IMR-90 (cell line): ENCODE measurements at regions not wholly inside any gene's neighbourhood (a gene's known extent, or its start where the extent isn't known, plus 50 kb on each side); places are given as distances from the start of the nearest gene placed in this dataset.

Source experiments
- ATAC-seq: fragments of 200-7000 bp; cut with Tn5 transposase; 2 replicates; pipeline ENCODE4 v1.9.1; 2020; ENCODE audit warnings: low read depth, mild to moderate bottlenecking, moderate library complexity
- BruUV-seq: library from RNA; stranded (reverse); fragments of 400-500 nt; replicated peaks from 2 replicates; lab custom pipeline; 2021; lab: Mats Ljungman, UMichigan
- CTCF ChIA-PET: fragments of 300-600 bp; formaldehyde crosslinking; extraction: SDS; loops from one replicate; lab custom pipeline; 2021; ENCODE audit warnings: antibody characterized with exemption; lab: Yijun Ruan, JAX
- POLR2A ChIA-PET: fragments of 300-600 bp; sonication (Branson Sonifier 250); formaldehyde crosslinking; loops from one replicate; lab custom pipeline; 2022; ENCODE audit warnings: antibody characterized with exemption; ENCODE audit not compliant: unreplicated experiment; lab: Charles Lee
- DNase-seq: peaks from one replicate; pipeline ENCODE4 v3.0.0; 2013
- H2AFZ ChIP-seq: replicated peaks from 2 replicates; pipeline ENCODE3; 2013; ENCODE audit warnings: low read length, mild to moderate bottlenecking; ENCODE audit not compliant: poor library complexity
- H2AK5ac ChIP-seq: 2 replicates; pipeline ENCODE4 v1.6.1; 2013; ENCODE audit warnings: low read depth, low read length, inconsistent platforms
- H2AK9ac ChIP-seq: replicated peaks from 2 replicates; pipeline ENCODE3; 2013; ENCODE audit warnings: mild to moderate bottlenecking, low read depth, low read length, moderate library complexity; ENCODE audit not compliant: poor library complexity
- H2BK120ac ChIP-seq: 2 replicates; pipeline ENCODE4 v1.6.1; 2013; ENCODE audit warnings: low read depth, low read length, inconsistent platforms
- H2BK15ac ChIP-seq: 3 replicates; pipeline ENCODE4 v1.6.1; 2013; ENCODE audit warnings: low read depth, low read length, inconsistent platforms
- H2BK20ac ChIP-seq: 2 replicates; pipeline ENCODE4 v1.6.1; 2013; ENCODE audit warnings: low read depth, mild to moderate bottlenecking, inconsistent platforms, low read length, moderate library complexity
- H2BK5ac ChIP-seq: 2 replicates; pipeline ENCODE4 v1.6.1; 2013; ENCODE audit warnings: mild to moderate bottlenecking, low read depth, low read length, inconsistent platforms; ENCODE audit not compliant: poor library complexity, severe bottlenecking
- H3K14ac ChIP-seq: replicated peaks from 2 replicates; pipeline ENCODE4 v1.6.1; 2013; ENCODE audit warnings: low read depth, low read length, inconsistent platforms
- H3K18ac ChIP-seq: 2 replicates; pipeline ENCODE4 v1.6.1; 2013; ENCODE audit warnings: low read depth, low read length, control low read depth
- H3K23ac ChIP-seq: 2 replicates; pipeline ENCODE4 v1.6.1; 2013; ENCODE audit warnings: low read depth, low read length, inconsistent platforms
- H3K27ac ChIP-seq: 2 replicates; pipeline ENCODE4 v1.5.1; 2013; ENCODE audit warnings: mild to moderate bottlenecking, control low read depth, low read length; ENCODE audit not compliant: insufficient read depth
- H3K27me3 ChIP-seq: 2 replicates; pipeline ENCODE4 v1.6.1; 2013; ENCODE audit warnings: low read length; ENCODE audit not compliant: control insufficient read depth, insufficient read depth
- H3K36me3 ChIP-seq: 2 replicates; pipeline ENCODE4 v1.6.1; 2013; ENCODE audit warnings: low read length, mixed read lengths; ENCODE audit not compliant: control insufficient read depth, insufficient read depth
- H3K4ac ChIP-seq: 2 replicates; pipeline ENCODE4 v1.6.1; 2013; ENCODE audit warnings: low read depth, low read length, inconsistent platforms
- H3K4me1 ChIP-seq: 2 replicates; pipeline ENCODE4 v1.6.1; 2013; ENCODE audit warnings: low read length, mixed read lengths; ENCODE audit not compliant: control insufficient read depth, insufficient read depth
- H3K4me2 ChIP-seq: 2 replicates; pipeline ENCODE4 v1.6.1; 2013; ENCODE audit warnings: low read depth, mild to moderate bottlenecking, control low read depth, low read length, moderate library complexity
- H3K4me3 ChIP-seq: 2 replicates; pipeline ENCODE4 v1.5.1; 2013; ENCODE audit warnings: low read depth, mild to moderate bottlenecking, control low read depth, low read length, moderate library complexity; ENCODE audit not compliant: insufficient read depth
- H3K56ac ChIP-seq: 2 replicates; pipeline ENCODE4 v1.6.1; 2013; ENCODE audit warnings: low read length, inconsistent platforms; ENCODE audit not compliant: insufficient read depth; ENCODE audit errors: extremely low read depth
- H3K79me1 ChIP-seq, 2 experiments: 2 replicates each; pipeline ENCODE4 v1.6.1; 2013; ENCODE audit warnings: low read length in 2 of 2, inconsistent platforms in 1 of 2, low read depth in 1 of 2
- H3K9ac ChIP-seq: 2 replicates; pipeline ENCODE4 v1.6.1; 2013; ENCODE audit warnings: low read depth, low read length, control low read depth
- H3K9me1 ChIP-seq: 2 replicates; pipeline ENCODE4 v1.6.1; 2013; ENCODE audit warnings: low read length, inconsistent platforms; ENCODE audit not compliant: insufficient read depth
- H3K9me3 ChIP-seq: 2 replicates; pipeline ENCODE4 v1.6.1; 2013; ENCODE audit warnings: low read length; ENCODE audit not compliant: control insufficient read depth, insufficient read depth
- H4K20me1 ChIP-seq: 2 replicates; pipeline ENCODE4 v1.6.1; 2013; ENCODE audit warnings: low read length, inconsistent platforms; ENCODE audit not compliant: insufficient read depth
- H4K5ac ChIP-seq: 2 replicates; pipeline ENCODE4 v1.6.1; 2013; ENCODE audit warnings: mild to moderate bottlenecking, low read depth, low read length, control low read depth
- H4K8ac ChIP-seq, 2 experiments: 2 replicates each; pipeline ENCODE4 v1.6.1; 2013; ENCODE audit warnings: low read depth in 2 of 2, low read length in 2 of 2, control low read depth in 1 of 2, inconsistent platforms in 1 of 2
- H4K91ac ChIP-seq: 2 replicates; pipeline ENCODE4 v1.6.1; 2013; ENCODE audit warnings: low read depth, low read length, inconsistent platforms; ENCODE audit not compliant: insufficient read depth
- BHLHE40 ChIP-seq: fragments of 150-350 bp; IDR thresholded peaks from 2 replicates; pipeline ENCODE4 v1.6.1; 2016; ENCODE audit warnings: mild to moderate bottlenecking, low read depth, low read length
- CEBPB ChIP-seq: IDR thresholded peaks from 2 replicates; pipeline ENCODE4 v1.6.1; 2012; ENCODE audit warnings: low read depth, low read length, improper control_type of control experiment
- CHD1 ChIP-seq: IDR thresholded peaks from 2 replicates; pipeline ENCODE4 v1.6.1; 2012; ENCODE audit warnings: low read depth, low read length, improper control_type of control experiment
- CTCF ChIP-seq: conservative IDR thresholded peaks from 2 replicates; pipeline ENCODE4 v1.5.1; 2012; ENCODE audit warnings: mild to moderate bottlenecking, low read depth, low read length, improper control_type of control experiment
- ELK1 ChIP-seq: fragments of 150-350 bp; IDR thresholded peaks from 2 replicates; pipeline ENCODE4 v1.6.1; 2016; ENCODE audit warnings: low read depth, mild to moderate bottlenecking, low read length, moderate library complexity, borderline replicate concordance
- FOS ChIP-seq: fragments of 150-350 bp; IDR thresholded peaks from 2 replicates; pipeline ENCODE4 v1.6.1; 2016; ENCODE audit warnings: low read depth, low read length
- MAFK ChIP-seq: IDR thresholded peaks from 2 replicates; pipeline ENCODE4 v1.6.1; 2012; ENCODE audit warnings: low read depth, low read length, improper control_type of control experiment
- MAZ ChIP-seq: IDR thresholded peaks from 2 replicates; pipeline ENCODE4 v1.6.1; 2012; ENCODE audit warnings: low read depth, mild to moderate bottlenecking, low read length, improper control_type of control experiment, moderate library complexity, borderline replicate concordance
- NFE2L2 ChIP-seq: fragments of 150-350 bp; IDR thresholded peaks from 2 replicates; pipeline ENCODE4 v1.6.1; 2016; ENCODE audit warnings: low read depth, mild to moderate bottlenecking, low read length
- RFX5 ChIP-seq: IDR thresholded peaks from 2 replicates; pipeline ENCODE4 v1.8.0; 2012; ENCODE audit warnings: low read depth, mild to moderate bottlenecking, low read length, moderate library complexity
- SMC3 ChIP-seq: fragments of 150-350 bp; IDR thresholded peaks from 2 replicates; pipeline ENCODE4 v1.6.1; 2016; ENCODE audit warnings: low read depth, mild to moderate bottlenecking, antibody characterized with exemption, low read length, moderate library complexity
- USF2 ChIP-seq: fragments of 150-350 bp; IDR thresholded peaks from 2 replicates; pipeline ENCODE4 v1.6.1; 2017; ENCODE audit warnings: mild to moderate bottlenecking, antibody characterized with exemption, low read length, low read depth
- WGBS, 2 experiments: methylation state at CpG; one replicate each; pipeline versions ENCODE4 v1.1.5 to v1.1.7; 2013; ENCODE audit warnings: missing lambda C conversion rate in 2 of 2; ENCODE audit not compliant: insufficient read length in 1 of 2; ENCODE audit errors: extremely low coverage in 2 of 2; 5-methylcytosine and 5-hydroxymethylcytosine counted together
- dilution Hi-C: fragments of 300-500 bp; cut with HindIII; formaldehyde crosslinking; loops from one replicate; pipeline ENCODE4 v1.14.3; 2018; ENCODE audit warnings: low sequenced_read_pairs; ENCODE audit not compliant: unreplicated experiment
- in situ Hi-C: fragments of 300-500 bp; cut with MboI; formaldehyde crosslinking; loops from 3 replicates; pipeline ENCODE4 v1.14.3; 2019; ENCODE audit warnings: low sequenced_read_pairs, inconsistent platforms, mixed read lengths
- intact Hi-C: fragments of 100-400 bp; cut with micrococcal nuclease; formaldehyde crosslinking; loops from 2 replicates; pipeline ENCODE4 v1.10.0; 2022

GRCh38 chr18:37935086-37935485 lies 369.5 kb upstream of the CELF4 start:
- intact Hi-C loops: no loop called here
- no peaks in the 10 kb centered on the region for H3K27me3 ChIP-seq
- H3K4me1 ChIP-seq: no peaks in the 10 kb centered on the region
- H4K91ac ChIP-seq: no peak overlapping the region
- H3K4me2 ChIP-seq: no peak overlapping the region
- no peak for DNase-seq
- 57% methylated on average over 1 of the region's 2 CpGs; no CpG with 5 or more reads in 1 of the 2 experiments for WGBS, 2 experiments
- in situ Hi-C loops: no loop called here
- no peak overlapping the region for H3K56ac ChIP-seq
- no peak overlapping the region for H3K9ac ChIP-seq
- H3K23ac ChIP-seq: no peak overlapping the region
- CTCF ChIA-PET: no interaction called here
- no peak overlapping the region for H3K4ac ChIP-seq
- POLR2A ChIA-PET: no interaction called here
- no peak overlapping the region for H2BK15ac ChIP-seq
- H2AK9ac ChIP-seq: no peak overlapping the region
- no peaks in the 10 kb centered on the region for H3K79me1 ChIP-seq
- H4K8ac ChIP-seq: no peak overlapping the region
- no TSS peak for BruUV-seq
- H3K9me3 ChIP-seq: peaks cover 4% of the 10 kb centered on the region; the same call in 1 of the 2 replicates
- no peak overlapping the region for H2AK5ac ChIP-seq
- TF ChIP-seq NFE2L2 (no peak), CHD1 (no peak), ELK1 (no peak), CTCF (no peak), MAFK (no peak), BHLHE40 (no peak), CEBPB (no peak), FOS (no peak), MAZ (no peak), USF2 (no peak), RFX5 (no peak), SMC3 (no peak)
- H3K36me3 ChIP-seq: no peaks in the 10 kb centered on the region
- H3K9me1 ChIP-seq: no peaks in the 10 kb centered on the region
- no peak for ATAC-seq
- no peaks in the 10 kb centered on the region for H4K20me1 ChIP-seq
- H4K5ac ChIP-seq: no peak overlapping the region
- H3K14ac ChIP-seq: no peak overlapping the region
- no peak overlapping the region for H3K4me3 ChIP-seq
- no peak overlapping the region for H2BK120ac ChIP-seq
- dilution Hi-C loops: no loop called here
- H2BK20ac ChIP-seq: no peak overlapping the region
- H3K27ac ChIP-seq: no peak overlapping the region
- H2BK5ac ChIP-seq: no peak overlapping the region
- H3K18ac ChIP-seq: no peak overlapping the region
- no peak overlapping the region for H2AFZ ChIP-seq
